Lung (tissue), 11 donors: ENCODE measurements at regions not wholly inside any gene's neighbourhood (a gene's known extent, or its start where the extent isn't known, plus 50 kb on each side); places are given as distances from the start of the nearest gene placed in this dataset.
"Not testable (repeated sequence)": the region's sequence is repeated elsewhere in the genome, so short reads cannot be mapped to it uniquely, and the experiment has no call there.

ENCODE experiments used
- ATAC-seq: fragments of 200-7000 bp; cut with Tn5 transposase; one replicate; pipeline ENCODE4 v1.9.1; 2020; ENCODE audit warnings: moderate number of reproducible peaks; ENCODE audit not compliant: insufficient read depth, low FRiP score
- DNase-seq, 3 donors: peaks; one replicate each; pipeline ENCODE4 v3.0.0-alpha.2; 2013 to 2017
- H3K27ac ChIP-seq, 2 donors: one replicate each; pipeline ENCODE4 v1.5.1; 2013; ENCODE audit warnings: mild to moderate bottlenecking in 2 of 2, moderate library complexity in 2 of 2, control low read depth in 1 of 2, inconsistent platforms in 1 of 2, low read depth in 1 of 2, low read length in 1 of 2
- H3K27me3 ChIP-seq, 3 donors: one replicate each; pipeline ENCODE4 v1.5.1; 2013; ENCODE audit warnings: low read length in 2 of 3; ENCODE audit not compliant: control insufficient read depth in 3 of 3, insufficient read depth in 3 of 3
- H3K36me3 ChIP-seq, 4 donors: one replicate each; pipeline ENCODE4 v1.5.1; 2013; ENCODE audit warnings: low read length in 4 of 4, mild to moderate bottlenecking in 1 of 4, moderate library complexity in 1 of 4; ENCODE audit not compliant: control insufficient read depth in 4 of 4, insufficient read depth in 4 of 4
- H3K4me1 ChIP-seq, 5 donors: one replicate each; pipeline ENCODE4 v1.5.1; 2013; ENCODE audit warnings: low read length in 5 of 5, mild to moderate bottlenecking in 2 of 5, moderate library complexity in 1 of 5; ENCODE audit not compliant: control insufficient read depth in 5 of 5, insufficient read depth in 5 of 5
- H3K4me3 ChIP-seq: one replicate; pipeline ENCODE4 v1.5.1; 2013; ENCODE audit warnings: mild to moderate bottlenecking, control low read depth, moderate library complexity
- H3K9ac ChIP-seq, 2 donors: one replicate each; pipeline ENCODE4 v1.5.1; 2013; ENCODE audit warnings: low read length in 2 of 2, control low read depth in 1 of 2; ENCODE audit not compliant: insufficient read depth in 1 of 2
- H3K9me3 ChIP-seq, 4 donors: one replicate each; pipeline ENCODE4 v1.5.1; 2013; ENCODE audit warnings: low read length in 3 of 4, mild to moderate bottlenecking in 1 of 4, moderate library complexity in 1 of 4; ENCODE audit not compliant: control insufficient read depth in 4 of 4, insufficient read depth in 3 of 4
- CTCF ChIP-seq: IDR thresholded peaks from 2 replicates; pipeline ENCODE4 v1.5.1; 2012; ENCODE audit warnings: mild to moderate bottlenecking; ENCODE audit errors: control extremely low read depth, extremely low read depth
- WGBS, 2 donors: extraction: QIAGEN DNeasy Blood & Tissue Kit; methylation state at CpG; one replicate each; pipeline ENCODE4 v1.1.7; 2013; 5-methylcytosine and 5-hydroxymethylcytosine counted together
- donor health status: control.
- donor health status: control.
- donor health status: Bipolar disorder and iron deficiency.
- donor health status: healthy.
- donor health status: DM: yes; HTN: yes; CAD: no.

- H3K27ac ChIP-seq = no peak overlapping the region
- no peaks in the 10 kb centered on the region for H3K9me3 ChIP-seq
- H3K36me3 ChIP-seq = no peaks in the 10 kb centered on the region
- WGBS, 2 donors = 73 to 80% methylated on average over 3 of the region's 3 CpGs
- TF ChIP-seq CTCF = no peak
- no peaks in the 10 kb centered on the region for H3K27me3 ChIP-seq
- H3K4me3 ChIP-seq = no peak overlapping the region
- no peak for ATAC-seq
- no peak for DNase-seq
- H3K9ac ChIP-seq = no peak overlapping the region
- H3K4me1 ChIP-seq = peaks cover 0 to 8% (median 0%) of the 10 kb centered on the region in 5 donors
Observed at GRCh38 chr10:30697806-30698205, 68.3 kb upstream of the LYZL2 start.

DNA sequence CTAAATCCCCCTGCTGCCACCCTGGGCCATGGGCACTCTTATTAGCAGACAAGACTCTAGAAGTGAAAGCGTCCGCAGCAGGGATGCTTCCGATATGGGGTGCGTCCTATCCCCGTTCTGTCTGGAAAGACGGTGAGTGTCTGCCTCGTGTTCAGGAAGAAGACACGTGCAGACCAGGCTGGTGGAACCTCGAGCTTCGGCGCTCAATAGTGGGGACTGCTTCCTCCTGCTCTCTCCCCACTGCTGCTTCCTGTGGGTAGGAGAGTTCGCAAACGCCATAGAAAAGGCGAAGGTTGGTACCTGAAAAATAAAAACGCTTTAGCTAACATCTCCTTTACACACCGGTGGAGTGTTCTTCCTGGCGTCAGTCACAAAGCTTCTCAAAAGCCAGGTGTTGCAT, 67.7 kb upstream of the LYZL2 start:
- not testable (repeated sequence) for H3K4me3 ChIP-seq, H3K27ac ChIP-seq, H3K9me3 ChIP-seq, H3K27me3 ChIP-seq, H3K4me1 ChIP-seq, DNase-seq, ATAC-seq, H3K36me3 ChIP-seq, H3K9ac ChIP-seq
- 46 to 55% methylated on average over 17 of the region's 17 CpGs for WGBS, 2 donors

DNA sequence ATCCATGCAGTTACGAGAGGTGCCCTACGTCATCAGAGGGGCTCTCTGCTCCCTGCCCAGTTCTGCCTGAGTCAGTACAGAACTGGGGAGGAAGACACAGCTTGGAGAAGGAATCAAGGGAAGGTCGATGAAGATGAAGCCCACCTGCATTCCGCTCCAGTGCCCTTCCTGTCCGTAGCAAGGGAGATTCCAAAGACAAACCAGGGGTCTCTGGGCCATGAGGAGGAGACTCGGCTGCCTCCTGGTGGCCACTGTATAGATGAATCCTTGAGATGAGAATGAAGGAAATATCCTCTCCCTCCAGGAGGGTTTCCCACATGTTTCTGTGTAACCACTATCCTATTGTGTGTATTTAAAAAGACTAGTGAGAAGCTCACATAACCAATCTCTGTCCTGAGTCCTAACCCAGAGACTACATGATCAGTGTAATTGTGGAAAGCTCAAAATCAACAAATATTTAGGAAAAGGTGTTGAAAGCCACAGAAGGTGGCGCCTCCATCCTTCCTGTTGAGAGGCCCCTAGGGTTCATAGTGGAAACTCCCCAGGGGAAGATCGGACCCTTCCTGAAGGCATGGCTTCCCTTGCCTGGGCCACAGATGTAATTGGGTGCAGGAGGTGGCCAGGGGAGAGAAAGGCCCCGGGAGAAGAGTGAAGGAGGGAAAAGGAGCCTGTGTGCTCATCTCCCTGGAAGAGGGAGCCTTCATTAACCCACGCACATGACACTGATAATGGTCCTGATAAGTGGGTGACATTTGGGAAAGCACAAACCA, 67.0 kb upstream of the LYZL2 start:
- not testable (repeated sequence) for H3K27ac ChIP-seq, ATAC-seq

GRCh38 chr10:30695481-30696236, 66.1 kb upstream of the LYZL2 start:
- ATAC-seq, H3K9me3 ChIP-seq, H3K27me3 ChIP-seq, H3K4me3 ChIP-seq, DNase-seq, H3K27ac ChIP-seq, H3K36me3 ChIP-seq, H3K4me1 ChIP-seq, H3K9ac ChIP-seq: not testable (repeated sequence)
- 67 to 72% methylated on average over 18 of the region's 18 CpGs for WGBS, 2 donors

More for the DNA sequence above, 67.0 kb upstream of the LYZL2 start:
- H3K27me3 ChIP-seq, H3K36me3 ChIP-seq, H3K9me3 ChIP-seq, H3K4me3 ChIP-seq, DNase-seq, H3K4me1 ChIP-seq, H3K9ac ChIP-seq: not testable (repeated sequence)
- WGBS, 2 donors = 83 to 84% methylated on average over 9 to 10 of the region's 10 CpGs
